ENCODE measurements at regions not wholly inside any gene's neighbourhood (a gene's known extent, or its start where the extent isn't known, plus 50 kb on each side); places are given as distances from the start of the nearest gene placed in this dataset.
"Not testable (repeated sequence)": the region's sequence is repeated elsewhere in the genome, so short reads cannot be mapped to it uniquely, and the experiment has no call there.

GRCh38 chr9:63354219-63354618 lies 1930.8 kb downstream of the FOXD4L5 start:
- H4K20me1 ChIP-seq (ENCODE audit: insufficient read depth); CTCF ChIA-PET; H3K4me1 ChIP-seq (ENCODE audit: control insufficient read depth in 1 of 2, insufficient read depth in 2 of 2, low read length in 2 of 2); H3K9me3 ChIP-seq (ENCODE audit: control insufficient read depth in 1 of 2, insufficient read depth in 1 of 2, low read depth in 1 of 2, low read length in 2 of 2); H3K79me2 ChIP-seq (ENCODE audit: insufficient read depth, low read length); H3K9me2 ChIP-seq (ENCODE audit: insufficient read depth); H3K27me3 ChIP-seq (ENCODE audit: insufficient read depth, low read length); H3K36me3 ChIP-seq (ENCODE audit: control insufficient read depth in 1 of 2, insufficient read depth in 2 of 2, low read length in 2 of 2); intact Hi-C loops (cut with micrococcal nuclease); H3K4me3 ChIP-seq (replicated peaks in 1 of 2; ENCODE audit: low read depth in 1 of 2, low read length in 2 of 2); RAD21 ChIA-PET (ENCODE audit: low non-redundant PET in 1 of 2, low total read pairs in 2 of 2, uncharacterized antibody in 2 of 2, unreplicated experiment in 2 of 2); ATAC-seq; DNase-seq (ENCODE audit: low read depth, low spot score); H2AFZ ChIP-seq (ENCODE audit: low read depth, low read length, poor library complexity, severe bottlenecking); POLR2A ChIA-PET; H3K9ac ChIP-seq (ENCODE audit: low read length): not testable (repeated sequence)
- TSS peak; percentile 39 for BruUV-seq (replicated peaks)
- Histone ChIP-seq H3K4me2 (ENCODE audit: low read length) (peak overlapping the region; percentile 61), H3K27ac (ENCODE audit: low read depth, low read length) (peak overlapping the region; percentile 63; the same call in 1 of the 2 replicates)
- TF ChIP-seq SP1 (IDR thresholded peaks at IDR 0.05; ENCODE audit: low read depth) (0 out of 2 replicates have a peak, but pooled peaks have one; percentile 10), CEBPB (IDR thresholded peaks at IDR 0.05; ENCODE audit: low read depth) (0 out of 2 replicates have a peak, but pooled peaks have one; percentile 12)

GRCh38 chr9:63347347-63347746 lies 1937.7 kb downstream of the FOXD4L5 start:
- H3K27me3 ChIP-seq (ENCODE audit: insufficient read depth, low read length); RAD21 ChIA-PET (ENCODE audit: low non-redundant PET in 1 of 2, low total read pairs in 2 of 2, uncharacterized antibody in 2 of 2, unreplicated experiment in 2 of 2); BruUV-seq (replicated peaks); H3K4me2 ChIP-seq (ENCODE audit: low read length); DNase-seq (ENCODE audit: low read depth, low spot score); POLR2A ChIA-PET; H3K9ac ChIP-seq (ENCODE audit: low read length); H2AFZ ChIP-seq (ENCODE audit: low read depth, low read length, poor library complexity, severe bottlenecking); H3K27ac ChIP-seq (ENCODE audit: low read depth, low read length); ATAC-seq; H3K9me3 ChIP-seq (ENCODE audit: control insufficient read depth in 1 of 2, insufficient read depth in 1 of 2, low read depth in 1 of 2, low read length in 2 of 2); H4K20me1 ChIP-seq (ENCODE audit: insufficient read depth); intact Hi-C loops (cut with micrococcal nuclease); CTCF ChIA-PET; H3K9me2 ChIP-seq (ENCODE audit: insufficient read depth); H3K4me3 ChIP-seq (replicated peaks in 1 of 2; ENCODE audit: low read depth in 1 of 2, low read length in 2 of 2); H3K36me3 ChIP-seq (ENCODE audit: control insufficient read depth in 1 of 2, insufficient read depth in 2 of 2, low read length in 2 of 2); H3K79me2 ChIP-seq (ENCODE audit: insufficient read depth, low read length): not testable (repeated sequence)
- H3K4me1 ChIP-seq (ENCODE audit: control insufficient read depth in 1 of 2, insufficient read depth in 2 of 2, low read length in 2 of 2) = peaks cover 0 to 18% of the 10 kb centered on the region in 2 experiments; a peak in 2 of 4 replicates
